HL-60 (cell line): ENCODE measurements at regions not wholly inside any gene's neighbourhood (a gene's known extent, or its start where the extent isn't known, plus 50 kb on each side); places are given as distances from the start of the nearest gene placed in this dataset.

Experiments
- CTCF ChIP-seq: IDR thresholded peaks from one replicate; pipeline ENCODE4 v1.5.1; 2011; ENCODE audit warnings: low read length, control low read depth, inconsistent platforms; ENCODE audit not compliant: insufficient read depth
- POLR2AphosphoS5 ChIP-seq: IDR thresholded peaks from 2 replicates; pipeline ENCODE4 v1.6.1; 2012; ENCODE audit warnings: low read depth
- REST ChIP-seq: IDR thresholded peaks from 2 replicates; pipeline ENCODE4 v1.6.1; 2012; ENCODE audit warnings: low read depth; ENCODE audit not compliant: insufficient replicate concordance

- no peak for TF ChIP-seq CTCF
- TF ChIP-seq POLR2AphosphoS5: no peak
- no peak for TF ChIP-seq REST
These were observed 501.7 kb upstream of the POT1 start for GRCh38 chr7:125431349-125431748.
